ENCODE measurements at regions not wholly inside any gene's neighbourhood (a gene's known extent, or its start where the extent isn't known, plus 50 kb on each side); places are given as distances from the start of the nearest gene placed in this dataset.

- DNase-seq (ENCODE audit: low read depth) = no peak
Observed at GRCh38 chr18:74023220-74023619, 124.4 kb downstream of the FBXO15 start.

GRCh38 chr18:74019864-74020263 is 127.8 kb downstream of the FBXO15 start:
- no peak for DNase-seq (ENCODE audit: low read depth)

GRCh38 chr18:74013955-74014354 is 133.7 kb downstream of the FBXO15 start:
- DNase-seq (ENCODE audit: low read depth) = no peak

- no peak for DNase-seq (ENCODE audit: low read depth)
Observed at GRCh38 chr18:74012954-74013630, 134.5 kb downstream of the FBXO15 start.

- no peak for DNase-seq (ENCODE audit: low read depth)
Observed at GRCh38 chr18:74006143-74006542, 141.5 kb downstream of the FBXO15 start.

- no peak for DNase-seq (ENCODE audit: low read depth)
Observed at GRCh38 chr18:74005320-74006109, 142.1 kb downstream of the FBXO15 start.

GRCh38 chr18:73992242-73993022 is 155.2 kb downstream of the FBXO15 start:
- no peak for DNase-seq (ENCODE audit: low read depth)

GRCh38 chr18:73991570-73991969 is 156.1 kb downstream of the FBXO15 start:
- DNase-seq (ENCODE audit: low read depth) = no peak

- DNase-seq (ENCODE audit: low read depth) = no peak
Observed at GRCh38 chr18:73990258-73990657, 157.4 kb downstream of the FBXO15 start.

GRCh38 chr18:73987247-73987980 is 160.2 kb downstream of the FBXO15 start:
- DNase-seq (ENCODE audit: low read depth) = no peak

GRCh38 chr18:73986711-73987110 is 160.9 kb downstream of the FBXO15 start:
- no peak for DNase-seq (ENCODE audit: low read depth)

GRCh38 chr18:73985855-73986625 is 161.6 kb downstream of the FBXO15 start:
- no peak for DNase-seq (ENCODE audit: low read depth)

- DNase-seq (ENCODE audit: low read depth) = no peak
Observed at GRCh38 chr18:73983970-73984369, 163.7 kb downstream of the FBXO15 start.

GRCh38 chr18:73983496-73983895 is 164.1 kb downstream of the FBXO15 start:
- DNase-seq (ENCODE audit: low read depth) = no peak

- DNase-seq (ENCODE audit: low read depth) = no peak
Observed at GRCh38 chr18:73981796-73982195, 165.8 kb downstream of the FBXO15 start.

- no peak for DNase-seq (ENCODE audit: low read depth)
Observed at GRCh38 chr18:73980289-73980979, 167.2 kb downstream of the FBXO15 start.

- no peak for DNase-seq (ENCODE audit: low read depth)
Observed at GRCh38 chr18:73979742-73980141, 167.9 kb downstream of the FBXO15 start.

- no peak for DNase-seq (ENCODE audit: low read depth)
Observed at GRCh38 chr18:73976433-73976832, 171.2 kb downstream of the FBXO15 start.

GRCh38 chr18:73975266-73975665 is 172.4 kb downstream of the FBXO15 start:
- no peak for DNase-seq (ENCODE audit: low read depth)

GRCh38 chr18:73973972-73974371 is 173.7 kb downstream of the FBXO15 start:
- no peak for DNase-seq (ENCODE audit: low read depth)

- DNase-seq (ENCODE audit: low read depth) = no peak
Observed at GRCh38 chr18:73966954-73967353, 180.7 kb downstream of the FBXO15 start.

Measured in CMK (cell line).